ENCODE measurements at regions not wholly inside any gene's neighbourhood (a gene's known extent, or its start where the extent isn't known, plus 50 kb on each side); places are given as distances from the start of the nearest gene placed in this dataset.

DNA sequence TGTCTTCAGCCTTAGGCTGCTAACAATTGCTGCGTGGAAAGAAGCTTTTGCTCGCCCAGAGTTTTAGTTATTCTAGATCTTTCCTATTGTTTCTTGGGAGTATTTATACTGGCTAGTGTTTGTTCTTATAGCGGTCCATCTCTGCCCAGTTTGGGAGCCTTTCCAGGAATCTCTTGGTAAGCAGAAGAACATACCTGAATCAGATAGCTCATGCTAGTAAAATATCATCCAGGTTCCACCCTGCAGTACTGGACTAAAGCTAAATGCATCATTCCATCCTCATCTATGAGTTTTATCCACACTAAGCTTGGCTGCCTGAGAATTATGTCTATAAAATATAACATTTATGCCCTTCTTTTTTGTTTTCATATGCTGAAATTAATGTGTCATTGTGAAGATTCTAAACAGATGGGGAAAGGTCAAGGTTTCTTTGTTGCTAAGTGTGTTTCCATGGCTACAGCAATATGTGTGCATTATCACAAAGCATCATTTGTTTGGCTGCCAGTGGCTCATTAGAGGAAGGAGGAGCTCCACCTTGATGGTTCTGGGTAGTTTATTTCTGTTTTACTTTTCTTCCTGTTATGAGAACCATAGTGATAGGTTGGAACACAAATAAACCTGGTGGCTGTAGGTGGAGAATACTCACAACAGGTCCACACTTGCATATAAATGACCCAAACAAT is 182.8 kb downstream of the PIK3C3 start:
- H3K27me3 Mint-ChIP-seq: peaks cover 1% of the 10 kb centered on the region
- H3K4me1 Mint-ChIP-seq: peaks cover 0 to 2% (median 0%) of the 10 kb centered on the region in 3 donors
- H3K9me3 Mint-ChIP-seq: peaks cover 2 to 18% (median 7%) of the 10 kb centered on the region in 3 donors
- no peak overlapping the region for H3K27ac Mint-ChIP-seq
- no peak overlapping the region for H3K4me3 Mint-ChIP-seq
- peaks cover 4% of the 10 kb centered on the region for H3K36me3 Mint-ChIP-seq

- peaks cover under 1 to 21% (median 7%) of the 10 kb centered on the region in 3 donors for H3K9me3 Mint-ChIP-seq
- peaks cover 1% of the 10 kb centered on the region for H3K27me3 Mint-ChIP-seq
- H3K36me3 Mint-ChIP-seq: peaks cover 8% of the 10 kb centered on the region
- H3K4me3 Mint-ChIP-seq: no peak overlapping the region
- H3K4me1 Mint-ChIP-seq: no peaks in the 10 kb centered on the region
- no peak overlapping the region for H3K27ac Mint-ChIP-seq
These were observed 186.4 kb downstream of the PIK3C3 start for GRCh38 chr18:42141439-42141838.

DNA sequence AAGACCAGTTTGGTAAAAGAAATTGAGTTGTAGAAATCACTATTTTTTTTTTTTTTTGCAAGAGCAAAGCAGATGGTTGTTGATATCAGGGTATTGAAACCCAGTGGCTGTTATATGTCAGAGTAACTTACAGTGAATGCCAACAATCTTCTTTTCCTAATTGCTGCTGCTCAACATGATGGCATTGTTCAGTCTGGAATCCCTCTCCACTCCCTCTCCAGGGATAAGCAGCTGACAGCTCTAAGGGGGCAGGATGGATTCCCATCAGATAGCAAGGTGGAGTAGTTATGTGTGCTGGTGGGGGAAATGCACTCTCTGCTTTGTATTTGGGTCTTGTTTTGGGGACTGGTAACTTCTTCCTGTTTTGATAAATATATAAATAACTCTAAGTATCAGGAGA is 200.0 kb downstream of the PIK3C3 start:
- no peak overlapping the region for H3K4me3 Mint-ChIP-seq

DNA sequence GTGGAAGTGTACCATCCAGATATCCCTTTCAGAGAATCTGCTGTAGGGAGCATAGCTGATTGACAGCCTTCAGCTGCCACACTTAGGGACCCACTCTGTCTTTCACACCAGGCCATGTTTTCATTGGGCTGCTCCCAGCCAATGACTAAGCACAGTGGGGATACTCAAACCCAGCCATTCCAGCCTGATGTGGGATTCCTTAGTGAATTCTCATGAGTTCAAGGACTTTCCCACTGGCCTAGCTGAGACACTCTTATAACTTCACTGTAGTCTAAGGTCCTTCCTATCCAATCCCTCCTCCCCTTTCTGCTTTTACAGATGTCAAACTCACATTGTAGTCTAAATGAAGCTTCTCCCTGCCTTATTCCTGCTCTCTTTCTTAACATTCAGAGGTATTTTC is 201.2 kb downstream of the PIK3C3 start:
- no peak overlapping the region for H3K27ac Mint-ChIP-seq
- H3K4me3 Mint-ChIP-seq: no peak overlapping the region
- peaks cover 0 to 4% (median 0%) of the 10 kb centered on the region in 3 donors for H3K9me3 Mint-ChIP-seq
- H3K36me3 Mint-ChIP-seq: no peaks in the 10 kb centered on the region
- no peaks in the 10 kb centered on the region for H3K4me1 Mint-ChIP-seq
- H3K27me3 Mint-ChIP-seq: no peaks in the 10 kb centered on the region

More for the DNA sequence above, 200.0 kb downstream of the PIK3C3 start:
- Mint-ChIP-seq H3K9me3 (peaks cover 0 to 4% (median 0%) of the 10 kb centered on the region in 3 donors), H3K36me3 (no peaks in the 10 kb centered on the region), H3K4me1 (no peaks in the 10 kb centered on the region), H3K27me3 (no peaks in the 10 kb centered on the region), H3K27ac (no peak overlapping the region)

GRCh38 chr18:42157420-42157819 is 202.4 kb downstream of the PIK3C3 start:
- no peak overlapping the region for H3K4me3 Mint-ChIP-seq
- H3K4me1 Mint-ChIP-seq: no peaks in the 10 kb centered on the region
- H3K27ac Mint-ChIP-seq: no peak overlapping the region
- H3K27me3 Mint-ChIP-seq: no peaks in the 10 kb centered on the region
- H3K9me3 Mint-ChIP-seq: no peaks in the 10 kb centered on the region
- H3K36me3 Mint-ChIP-seq: no peaks in the 10 kb centered on the region

DNA sequence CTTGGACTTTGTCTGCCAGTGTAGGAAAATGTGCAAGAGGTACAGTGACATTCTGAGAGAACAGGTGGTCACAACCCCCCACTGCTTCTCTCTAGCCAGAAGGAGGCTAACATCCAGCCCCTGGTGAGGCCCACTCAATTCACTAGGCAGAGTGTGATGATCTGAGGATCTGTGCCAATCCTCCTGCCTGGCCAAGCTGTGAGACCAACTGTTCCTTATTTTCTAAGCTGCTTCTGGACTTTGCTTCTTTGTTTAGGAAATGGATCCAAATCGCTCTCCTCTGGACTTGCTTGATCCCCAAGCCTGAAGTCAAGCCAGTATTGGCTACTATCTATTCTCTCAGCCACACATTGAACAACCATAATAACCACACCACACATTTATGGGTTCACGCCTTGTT is 202.8 kb downstream of the PIK3C3 start:
- Mint-ChIP-seq H3K27ac (no peak overlapping the region), H3K4me3 (no peak overlapping the region), H3K4me1 (no peaks in the 10 kb centered on the region), H3K27me3 (no peaks in the 10 kb centered on the region), H3K36me3 (no peaks in the 10 kb centered on the region), H3K9me3 (no peaks in the 10 kb centered on the region)

DNA sequence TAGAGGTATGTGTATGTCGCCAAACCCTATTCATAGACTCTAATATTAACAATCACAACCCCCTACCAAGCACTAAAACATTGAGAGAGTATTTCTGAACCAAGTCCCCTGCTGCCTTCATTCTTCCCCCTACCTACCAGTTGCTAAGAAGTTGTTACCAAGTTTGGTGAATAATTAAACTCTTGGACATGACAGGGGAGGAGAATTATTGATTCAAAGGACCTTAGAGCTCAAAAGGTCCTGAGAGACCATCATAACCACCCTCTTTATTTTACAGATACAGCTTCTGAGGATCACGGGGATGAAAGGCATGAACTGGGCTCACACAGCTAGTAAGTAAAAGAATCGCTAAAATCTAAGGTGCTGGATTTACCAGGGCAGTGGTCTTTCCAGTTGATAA is 204.1 kb downstream of the PIK3C3 start:
- H3K4me1 Mint-ChIP-seq: no peaks in the 10 kb centered on the region
- H3K4me3 Mint-ChIP-seq: no peak overlapping the region
- no peaks in the 10 kb centered on the region for H3K27me3 Mint-ChIP-seq
- H3K27ac Mint-ChIP-seq: no peak overlapping the region
- H3K36me3 Mint-ChIP-seq: no peaks in the 10 kb centered on the region
- no peaks in the 10 kb centered on the region for H3K9me3 Mint-ChIP-seq

GRCh38 chr18:42163321-42163720 is 208.3 kb downstream of the PIK3C3 start:
- Mint-ChIP-seq H3K27me3 (no peaks in the 10 kb centered on the region), H3K27ac (no peak overlapping the region), H3K4me3 (no peak overlapping the region), H3K9me3 (no peaks in the 10 kb centered on the region), H3K4me1 (no peaks in the 10 kb centered on the region), H3K36me3 (no peaks in the 10 kb centered on the region)

GRCh38 chr18:42164556-42164955 is 209.5 kb downstream of the PIK3C3 start:
- Mint-ChIP-seq H3K36me3 (no peaks in the 10 kb centered on the region), H3K27me3 (no peaks in the 10 kb centered on the region), H3K27ac (no peak overlapping the region), H3K4me3 (no peak overlapping the region), H3K4me1 (no peaks in the 10 kb centered on the region), H3K9me3 (no peaks in the 10 kb centered on the region)

DNA sequence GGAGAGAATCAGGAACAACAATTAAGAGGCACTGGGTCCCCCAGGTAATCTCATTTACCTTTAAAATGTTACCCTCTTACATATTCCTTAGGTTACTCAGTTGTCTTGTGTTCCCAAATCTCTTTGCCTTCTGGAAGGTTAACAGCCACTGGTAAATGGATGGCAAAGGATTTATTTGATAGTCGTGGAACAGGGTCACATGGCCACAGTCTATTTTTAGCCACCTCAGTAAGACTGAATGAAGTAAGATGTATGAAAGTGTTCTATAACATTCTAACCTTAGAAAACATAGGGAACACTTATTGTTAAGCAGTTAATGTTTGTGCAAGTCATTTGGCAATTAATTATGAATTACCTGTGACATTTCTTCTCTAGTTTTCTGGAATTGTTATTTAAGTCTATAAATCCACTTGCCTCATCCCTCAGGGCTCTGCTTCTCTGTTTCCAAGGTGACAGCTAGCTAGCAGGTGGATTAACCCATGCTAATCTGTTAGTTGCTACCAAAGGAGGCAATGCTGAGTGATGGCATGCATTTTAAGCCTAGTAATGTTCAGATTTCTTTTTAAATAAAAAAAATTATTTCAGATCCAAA is 211.0 kb downstream of the PIK3C3 start:
- Mint-ChIP-seq H3K27me3 (no peaks in the 10 kb centered on the region), H3K27ac (peak overlapping the region in 1 of 3 donors; percentile 40), H3K4me1 (no peaks in the 10 kb centered on the region), H3K4me3 (no peak overlapping the region), H3K36me3 (no peaks in the 10 kb centered on the region), H3K9me3 (no peaks in the 10 kb centered on the region)

GRCh38 chr18:42168487-42168886 is 213.5 kb downstream of the PIK3C3 start:
- Mint-ChIP-seq H3K4me1 (no peaks in the 10 kb centered on the region), H3K36me3 (no peaks in the 10 kb centered on the region), H3K9me3 (no peaks in the 10 kb centered on the region), H3K4me3 (no peak overlapping the region), H3K27me3 (no peaks in the 10 kb centered on the region), H3K27ac (no peak overlapping the region)

DNA sequence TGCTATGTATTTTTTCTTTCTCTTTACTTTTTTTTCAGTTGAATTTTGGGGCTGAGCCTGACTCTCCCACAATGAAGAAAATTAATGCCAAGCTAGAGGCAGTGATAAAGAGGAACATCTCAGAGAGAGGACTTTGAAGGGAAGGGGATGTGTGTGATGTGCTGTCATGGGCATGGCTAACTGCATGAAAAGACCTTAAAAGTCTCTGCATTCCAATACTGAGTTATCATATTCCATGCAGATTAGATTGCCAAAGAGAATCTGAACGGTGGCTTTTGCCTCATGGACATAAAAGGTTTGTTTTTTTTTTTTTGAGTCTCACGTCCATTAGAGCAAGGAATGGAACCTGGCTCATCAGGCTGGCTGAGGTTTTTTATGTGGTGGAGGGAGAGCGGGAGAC is 213.9 kb downstream of the PIK3C3 start:
- no peaks in the 10 kb centered on the region for H3K9me3 Mint-ChIP-seq
- H3K4me1 Mint-ChIP-seq: no peaks in the 10 kb centered on the region
- no peaks in the 10 kb centered on the region for H3K27me3 Mint-ChIP-seq
- no peak overlapping the region for H3K4me3 Mint-ChIP-seq
- H3K36me3 Mint-ChIP-seq: no peaks in the 10 kb centered on the region
- H3K27ac Mint-ChIP-seq: no peak overlapping the region

- Mint-ChIP-seq H3K4me1 (no peaks in the 10 kb centered on the region), H3K36me3 (peaks cover 4% of the 10 kb centered on the region), H3K27me3 (no peaks in the 10 kb centered on the region)
These were observed 219.9 kb downstream of the PIK3C3 start for GRCh38 chr18:42174909-42175308.

DNA sequence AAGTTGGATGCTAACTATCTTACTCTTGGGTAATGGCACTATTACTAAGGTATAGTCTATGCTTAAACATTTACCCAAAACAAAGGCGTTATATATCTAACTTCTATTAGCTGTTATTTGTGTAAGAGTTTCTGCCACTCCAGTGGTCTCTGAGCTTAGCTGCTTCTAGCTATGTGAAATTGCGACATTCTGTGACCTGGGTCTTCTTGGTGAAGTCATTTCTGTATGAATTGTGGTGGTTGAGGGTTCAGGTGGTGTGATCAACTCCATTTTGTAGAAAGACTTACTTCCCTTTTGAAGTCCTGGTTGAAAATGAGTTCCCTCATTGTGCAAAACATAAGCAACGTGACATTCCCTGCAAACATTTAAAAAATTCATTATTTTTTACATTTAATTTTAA is 221.6 kb downstream of the PIK3C3 start:
- Mint-ChIP-seq H3K27ac (no peak overlapping the region), H3K27me3 (no peaks in the 10 kb centered on the region), H3K4me1 (no peaks in the 10 kb centered on the region), H3K4me3 (no peak overlapping the region), H3K36me3 (peaks cover 4% of the 10 kb centered on the region), H3K9me3 (peaks cover 0 to 2% (median 0%) of the 10 kb centered on the region in 3 donors)

More at GRCh38 chr18:42174909-42175308, 219.9 kb downstream of the PIK3C3 start:
- Mint-ChIP-seq H3K9me3 (peaks cover 0 to 2% (median 0%) of the 10 kb centered on the region in 3 donors), H3K4me3 (no peak overlapping the region), H3K27ac (no peak overlapping the region)

DNA sequence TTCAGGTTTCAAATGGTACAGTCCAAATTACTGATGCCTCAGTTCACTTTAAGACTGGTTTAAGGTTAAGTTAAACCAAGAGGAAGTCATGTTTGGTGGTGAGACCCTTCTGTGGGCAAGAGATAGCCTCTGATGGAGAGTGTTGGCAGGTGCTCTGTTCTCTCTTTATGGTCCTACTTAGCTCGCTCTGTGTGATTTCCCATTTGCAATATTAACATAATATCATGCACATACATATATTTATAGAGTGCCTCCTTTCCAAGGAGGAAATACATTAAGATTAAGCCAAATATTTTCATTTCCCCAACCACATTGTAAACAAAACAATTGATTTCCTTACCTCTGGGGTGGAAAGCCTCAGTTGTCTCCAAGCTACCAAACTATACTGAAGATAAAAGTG is 222.4 kb downstream of the PIK3C3 start:
- H3K4me3 Mint-ChIP-seq: no peak overlapping the region
- no peaks in the 10 kb centered on the region for H3K27me3 Mint-ChIP-seq
- H3K36me3 Mint-ChIP-seq: peaks cover 4% of the 10 kb centered on the region
- H3K4me1 Mint-ChIP-seq: no peaks in the 10 kb centered on the region
- peaks cover 0 to 2% (median 0%) of the 10 kb centered on the region in 3 donors for H3K9me3 Mint-ChIP-seq
- H3K27ac Mint-ChIP-seq: no peak overlapping the region
